GM21737 (cell line): ENCODE measurements at regions not wholly inside any gene's neighbourhood (a gene's known extent, or its start where the extent isn't known, plus 50 kb on each side); places are given as distances from the start of the nearest gene placed in this dataset.

Experiments
- ATAC-seq: cut with Tn5 transposase; IDR thresholded peaks from one replicate; pipeline ENCODE4 v1.9.1; 2021; ENCODE audit warnings: mild to moderate bottlenecking, moderate library complexity; ENCODE audit not compliant: unreplicated experiment

GRCh38 chr4:181950372-181951127 lies 292.7 kb upstream of the TENM3 start:
- ATAC-seq = no peak

- ATAC-seq = no peak
These were observed 291.9 kb upstream of the TENM3 start for GRCh38 chr4:181951265-181951664.

- ATAC-seq = no peak
These were observed 290.7 kb upstream of the TENM3 start for GRCh38 chr4:181952478-181952877.

- ATAC-seq = no peak
These were observed 286.7 kb upstream of the TENM3 start for GRCh38 chr4:181956512-181956911.

- ATAC-seq = no peak
These were observed 286.1 kb upstream of the TENM3 start for GRCh38 chr4:181957088-181957487.

GRCh38 chr4:181958446-181958845 lies 284.8 kb upstream of the TENM3 start:
- ATAC-seq = no peak

- ATAC-seq = no peak
These were observed 284.1 kb upstream of the TENM3 start for GRCh38 chr4:181959121-181959520.

GRCh38 chr4:181960384-181960783 lies 282.8 kb upstream of the TENM3 start:
- no peak for ATAC-seq

GRCh38 chr4:181962321-181962720 lies 280.9 kb upstream of the TENM3 start:
- ATAC-seq = no peak

GRCh38 chr4:181964731-181965130 lies 278.5 kb upstream of the TENM3 start:
- no peak for ATAC-seq

- no peak for ATAC-seq
These were observed 277.1 kb upstream of the TENM3 start for GRCh38 chr4:181966104-181966551.

- ATAC-seq = no peak
These were observed 275.8 kb upstream of the TENM3 start for GRCh38 chr4:181967401-181967800.

GRCh38 chr4:181968371-181968770 lies 274.8 kb upstream of the TENM3 start:
- ATAC-seq = no peak

- no peak for ATAC-seq
These were observed 274.1 kb upstream of the TENM3 start for GRCh38 chr4:181969151-181969550.

- ATAC-seq = no peak
These were observed 272.8 kb upstream of the TENM3 start for GRCh38 chr4:181970366-181970765.

GRCh38 chr4:181971411-181971810 lies 271.8 kb upstream of the TENM3 start:
- ATAC-seq = no peak

GRCh38 chr4:181971973-181972372 lies 271.2 kb upstream of the TENM3 start:
- no peak for ATAC-seq

- ATAC-seq = no peak
These were observed 266.4 kb upstream of the TENM3 start for GRCh38 chr4:181976764-181977163.

GRCh38 chr4:181982437-181982836 lies 260.8 kb upstream of the TENM3 start:
- no peak for ATAC-seq

GRCh38 chr4:181982856-181983255 lies 260.3 kb upstream of the TENM3 start:
- no peak for ATAC-seq

GRCh38 chr4:181987392-181987791 lies 255.8 kb upstream of the TENM3 start:
- no peak for ATAC-seq

GRCh38 chr4:181989071-181989470 lies 254.1 kb upstream of the TENM3 start:
- ATAC-seq = no peak
